HG02884 (cell line): ENCODE measurements at regions not wholly inside any gene's neighbourhood (a gene's known extent, or its start where the extent isn't known, plus 50 kb on each side); places are given as distances from the start of the nearest gene placed in this dataset.

Experiments used
- ATAC-seq: cut with Tn5 transposase; IDR thresholded peaks from one replicate; pipeline ENCODE4 v1.9.1; 2021; ENCODE audit warnings: mild to moderate bottlenecking, moderate library complexity; ENCODE audit not compliant: unreplicated experiment

DNA sequence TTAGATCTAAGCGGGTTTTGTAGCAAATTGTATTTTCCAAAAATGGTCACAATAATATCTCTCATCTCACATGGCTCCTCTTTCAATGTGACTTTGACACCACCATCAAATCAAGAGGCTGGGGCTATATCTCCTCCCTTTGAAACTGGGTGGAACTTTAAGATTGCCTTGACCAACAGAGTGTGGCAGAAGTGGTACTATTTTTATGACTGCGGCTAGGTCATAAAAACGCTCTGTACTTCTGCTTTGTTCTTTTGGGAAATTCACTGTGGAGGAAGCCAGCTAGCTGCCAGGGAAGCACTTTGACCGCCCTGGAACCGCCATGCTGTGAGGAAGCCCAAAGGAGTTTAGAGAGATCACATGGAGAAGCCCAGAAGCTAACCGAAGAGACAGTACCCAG lies 50.7 kb upstream of the ACOT11 start:
- ATAC-seq, result no peak

DNA sequence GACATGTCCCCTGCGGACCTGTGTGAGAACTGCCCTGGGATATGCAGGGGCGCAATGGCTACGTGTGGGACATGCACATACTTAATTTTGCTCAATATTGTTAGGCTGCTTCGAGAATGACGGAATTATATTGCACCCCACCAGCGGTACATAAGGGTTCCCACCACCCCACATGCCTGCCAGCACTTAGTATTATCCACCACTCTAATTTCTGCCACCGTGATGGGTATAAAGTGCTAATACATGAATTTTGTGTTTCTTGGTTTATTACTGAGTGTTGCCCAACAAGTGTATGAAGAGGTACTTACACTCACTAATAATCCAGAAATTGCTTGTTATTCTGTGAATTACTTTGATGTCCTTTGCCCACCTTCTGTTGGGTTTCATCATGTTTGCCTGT lies 52.1 kb upstream of the ACOT11 start:
- ATAC-seq, result no peak

DNA sequence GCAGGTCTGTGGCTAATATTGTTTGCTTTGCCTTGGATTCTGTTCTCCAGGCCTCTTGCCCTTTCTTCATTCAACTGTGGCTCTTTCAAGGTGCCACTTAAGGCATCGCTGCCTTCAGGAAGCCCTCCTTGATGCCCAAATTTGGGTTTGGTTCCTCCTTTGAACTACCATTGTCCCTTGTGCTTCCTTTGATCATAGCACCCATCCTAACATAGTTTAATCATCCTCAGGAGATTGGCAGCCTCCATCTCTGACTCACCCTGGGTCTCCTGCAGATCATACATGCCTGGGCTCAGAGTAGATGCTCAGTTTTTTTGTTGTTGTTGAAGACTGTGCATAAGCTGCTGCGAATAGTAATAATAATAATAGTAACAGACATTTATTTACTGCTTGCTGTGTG lies 54.4 kb upstream of the ACOT11 start:
- no peak for ATAC-seq

GRCh38 chr1:54490361-54491248 lies 57.4 kb upstream of the ACOT11 start:
- ATAC-seq, result no peak

GRCh38 chr1:54489627-54490250 lies 58.3 kb upstream of the ACOT11 start:
- ATAC-seq, result no peak

DNA sequence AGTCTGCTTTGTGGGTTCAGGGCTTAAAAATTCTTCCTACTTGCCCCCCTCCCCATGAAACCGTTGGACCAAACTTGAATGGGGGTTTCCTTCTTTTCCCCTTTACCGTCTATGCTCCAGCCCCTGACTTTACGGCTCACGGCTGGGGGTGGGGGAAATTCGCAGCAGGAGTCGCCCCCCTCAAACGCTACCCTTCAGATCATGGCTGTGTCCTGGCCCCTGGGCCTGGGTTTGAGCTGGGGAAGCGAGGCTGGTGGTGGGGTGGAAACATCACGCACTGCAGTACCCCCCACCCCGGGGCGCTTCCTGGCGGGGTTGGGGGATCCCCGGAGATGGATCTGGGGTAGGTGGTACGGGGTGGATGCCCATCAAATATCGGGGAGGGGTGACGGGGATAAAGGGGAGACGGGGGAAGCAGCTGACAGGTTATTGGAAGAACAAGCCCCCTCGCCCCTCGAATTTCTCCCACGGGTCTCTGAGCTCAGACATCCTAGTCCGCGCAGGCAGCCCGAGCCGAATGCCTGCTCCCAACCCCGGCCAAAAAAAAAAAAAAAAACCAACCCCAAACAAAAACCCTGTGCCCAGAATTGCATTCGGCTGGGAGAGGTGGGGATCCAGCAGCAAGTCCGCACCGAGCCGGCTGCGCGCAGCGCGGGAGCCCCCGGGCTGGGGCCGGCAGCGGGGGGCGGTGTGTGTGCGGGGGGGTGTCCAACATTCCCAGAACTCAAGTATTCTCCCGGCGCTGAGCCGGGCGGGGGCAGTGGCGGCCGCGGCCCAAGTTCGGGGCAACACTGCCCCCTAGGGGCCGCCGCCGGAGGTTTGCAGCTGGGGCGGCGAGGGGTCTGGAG lies 59.0 kb upstream of the ACOT11 start:
- ATAC-seq, result peak; percentile 60

GRCh38 chr1:54488065-54488750 lies 59.8 kb upstream of the ACOT11 start:
- ATAC-seq, result no peak

DNA sequence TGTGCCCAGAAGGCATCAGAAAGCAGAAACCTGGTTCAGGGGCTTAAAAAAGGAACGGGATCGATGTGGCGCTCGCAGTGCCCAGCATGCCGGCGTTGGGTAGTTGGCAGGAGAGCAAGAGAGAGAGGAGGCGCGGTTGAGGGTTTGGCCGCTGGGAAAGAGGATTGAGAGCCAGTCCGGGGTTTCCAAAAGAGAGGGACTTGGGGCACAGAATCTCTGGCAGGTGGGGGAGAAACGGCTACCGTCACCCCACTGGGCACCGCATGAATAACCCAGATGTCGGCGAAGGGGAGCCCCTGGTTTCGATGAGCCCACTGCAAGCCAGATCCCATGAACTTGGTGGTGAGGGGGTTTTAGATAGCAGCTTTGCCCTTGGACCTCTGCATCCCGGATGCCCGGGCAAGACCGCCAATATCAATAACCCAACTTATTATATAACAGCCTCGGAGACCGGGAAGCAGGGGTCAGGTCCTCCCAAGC lies 60.4 kb upstream of the ACOT11 start:
- no peak for ATAC-seq

- no peak for ATAC-seq
These were observed 61.1 kb upstream of the ACOT11 start for GRCh38 chr1:54486907-54487306.

- ATAC-seq, result no peak
These were observed 62.6 kb upstream of the ACOT11 start for GRCh38 chr1:54485416-54485815.

- ATAC-seq, result no peak
These were observed 64.1 kb upstream of the ACOT11 start for GRCh38 chr1:54483875-54484437.

GRCh38 chr1:54481201-54481884 lies 66.7 kb upstream of the ACOT11 start:
- no peak for ATAC-seq

DNA sequence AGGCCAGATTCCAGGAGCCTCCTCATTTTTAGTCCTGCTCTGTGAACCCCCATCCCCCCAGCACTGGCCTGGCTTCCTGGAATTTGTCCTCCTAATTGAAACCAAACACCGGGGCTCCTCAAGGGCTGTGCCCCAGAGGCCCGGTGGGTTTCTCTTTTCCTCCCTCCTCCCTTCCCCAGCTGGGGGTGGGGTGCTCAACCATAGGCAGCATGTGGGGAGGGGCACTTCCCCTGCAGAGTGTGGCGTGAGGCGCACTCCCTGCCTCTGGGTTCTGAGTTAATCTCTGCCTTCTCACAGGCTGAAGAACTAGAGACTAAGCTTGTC lies 67.5 kb upstream of the ACOT11 start:
- ATAC-seq, result no peak

DNA sequence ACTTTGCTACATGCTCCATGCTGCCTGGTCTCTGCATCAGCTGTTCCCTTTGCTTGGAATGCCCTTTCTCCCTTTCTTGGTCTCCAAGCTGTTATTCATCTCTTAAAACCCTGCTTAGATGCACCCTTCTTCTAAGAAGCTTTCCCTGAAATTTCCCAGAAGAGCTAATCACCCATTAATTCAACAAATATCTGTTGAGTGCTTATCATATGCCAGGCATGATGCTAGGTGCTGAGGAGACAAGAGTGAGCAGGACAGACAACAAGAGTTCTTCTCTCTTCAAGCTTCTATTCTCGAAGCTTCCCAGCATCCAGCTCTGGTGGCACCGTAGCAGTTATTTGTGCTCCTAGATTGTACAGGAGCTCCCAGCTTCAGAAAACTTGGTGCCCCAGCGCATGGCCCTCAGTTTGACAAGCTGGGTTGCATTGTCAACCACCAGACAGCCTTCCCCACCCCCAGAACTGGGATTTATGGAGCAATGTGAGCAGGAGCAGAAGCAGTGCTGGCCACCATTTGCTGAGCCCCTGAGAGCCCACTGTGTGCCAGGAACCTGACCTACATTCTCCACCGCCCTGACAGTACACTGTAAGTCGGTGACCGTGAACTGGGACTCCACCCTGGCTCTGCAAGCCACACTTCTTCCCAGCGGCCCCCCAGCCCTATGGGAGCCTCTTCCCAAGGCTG lies 68.0 kb upstream of the ACOT11 start:
- ATAC-seq, result no peak

- no peak for ATAC-seq
These were observed 68.8 kb upstream of the ACOT11 start for GRCh38 chr1:54479251-54479650.

GRCh38 chr1:54477153-54477561 lies 70.9 kb upstream of the ACOT11 start:
- no peak for ATAC-seq

DNA sequence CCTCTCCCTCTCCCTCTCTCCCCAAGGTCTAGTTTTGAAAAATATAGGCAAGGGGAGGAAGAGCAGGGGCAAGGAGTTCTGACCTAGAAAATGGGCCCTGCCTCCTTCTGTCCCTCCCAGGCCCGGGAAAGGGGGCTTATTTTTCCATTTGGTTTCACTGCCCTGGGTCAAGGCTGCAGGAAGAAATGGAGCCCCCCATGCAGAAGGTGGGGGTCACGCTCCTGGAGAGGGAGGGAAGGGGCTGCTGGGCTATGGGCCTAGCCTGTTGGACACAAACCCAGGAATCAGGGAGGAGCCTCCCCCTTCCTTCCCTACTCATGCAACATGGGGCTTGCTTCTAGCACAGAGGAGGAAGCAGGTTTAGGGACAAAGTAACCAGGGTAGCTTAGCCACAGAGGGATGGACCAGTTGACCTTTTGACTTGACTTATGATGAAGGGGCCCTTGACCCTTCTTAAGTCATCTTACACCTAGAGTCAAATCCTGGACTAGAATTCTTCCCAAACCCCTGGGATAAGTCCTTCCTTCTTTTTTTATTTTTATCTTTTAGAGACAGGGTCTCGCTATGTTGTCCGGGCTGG lies 70.4 kb upstream of the SSBP3 start:
- ATAC-seq, result no peak

DNA sequence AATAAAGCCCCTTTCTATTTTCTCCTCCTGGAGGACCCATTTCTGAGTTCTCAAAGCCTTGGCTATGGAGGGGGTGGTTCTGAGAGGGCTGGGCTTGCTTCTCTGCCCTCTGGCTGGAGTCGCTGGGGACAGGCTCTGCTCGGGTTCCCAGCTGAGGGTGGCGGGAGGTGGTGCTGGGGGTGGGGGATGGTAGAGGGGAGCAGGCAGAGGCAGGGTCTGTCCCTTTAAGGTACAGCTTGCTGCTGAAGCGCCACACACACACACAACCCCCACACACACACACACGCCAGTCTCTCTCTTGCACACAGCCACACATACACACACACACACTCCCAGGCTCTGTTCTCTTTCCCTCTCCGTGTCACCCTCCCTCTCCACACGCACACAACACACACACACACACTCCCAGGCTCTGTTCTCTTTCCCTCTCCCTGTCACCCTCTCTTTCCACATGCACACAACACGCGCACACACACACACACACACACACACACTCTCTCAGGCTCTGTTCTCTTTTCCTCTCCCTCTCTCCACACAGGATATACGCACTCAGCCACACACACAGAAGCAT lies 69.8 kb upstream of the SSBP3 start:
- no peak for ATAC-seq

- ATAC-seq, result no peak
These were observed 69.2 kb upstream of the SSBP3 start for GRCh38 chr1:54475357-54475881.
